Left ventricle myocardium inferior (tissue), 1 donor: ENCODE measurements at regions not wholly inside any gene's neighbourhood (a gene's known extent, or its start where the extent isn't known, plus 50 kb on each side); places are given as distances from the start of the nearest gene placed in this dataset.

Experiments
- DNase-seq: peaks from one replicate; pipeline ENCODE4 v3.0.0-alpha.2; 2020
- H3K27ac ChIP-seq: fragments of 200-600 bp; replicated peaks from 2 replicates; pipeline ENCODE4 v1.8.0; 2021
- H3K27me3 ChIP-seq: fragments of 200-600 bp; 2 replicates; pipeline ENCODE4 v1.8.0; 2021; ENCODE audit warnings: low read depth
- H3K36me3 ChIP-seq: fragments of 200-600 bp; 2 replicates; pipeline ENCODE4 v1.8.0; 2021
- H3K4me1 ChIP-seq: fragments of 200-600 bp; 2 replicates; pipeline ENCODE4 v1.8.0; 2021
- H3K4me3 ChIP-seq: fragments of 200-600 bp; 2 replicates; pipeline ENCODE4 v1.8.0; 2021; ENCODE audit warnings: mild to moderate bottlenecking, moderate library complexity
- H3K9me3 ChIP-seq: fragments of 200-600 bp; replicated peaks from 2 replicates; pipeline ENCODE4 v1.8.0; 2021
- intact Hi-C: fragments of 100-400 bp; cut with micrococcal nuclease; formaldehyde crosslinking; loops from one replicate; pipeline ENCODE4 v1.11.0; 2022
- TF ChIP-seq, protein P1 (sequence below): fragments of 200-600 bp; IDR thresholded peaks from 2 replicates; pipeline ENCODE4 v1.8.0; 2021; ENCODE audit warnings: antibody characterized with exemption, mild to moderate bottlenecking, borderline replicate concordance
- donor health status: DM: no; HTN: yes; CAD: no; lungs with severe emphysema.

GRCh38 chr2:8230466-8230865, 451.4 kb upstream of the ID2 start:
- intact Hi-C loops = no loop called here
- no peak overlapping the region for H3K4me3 ChIP-seq
- TF ChIP-seq, protein P1, sequence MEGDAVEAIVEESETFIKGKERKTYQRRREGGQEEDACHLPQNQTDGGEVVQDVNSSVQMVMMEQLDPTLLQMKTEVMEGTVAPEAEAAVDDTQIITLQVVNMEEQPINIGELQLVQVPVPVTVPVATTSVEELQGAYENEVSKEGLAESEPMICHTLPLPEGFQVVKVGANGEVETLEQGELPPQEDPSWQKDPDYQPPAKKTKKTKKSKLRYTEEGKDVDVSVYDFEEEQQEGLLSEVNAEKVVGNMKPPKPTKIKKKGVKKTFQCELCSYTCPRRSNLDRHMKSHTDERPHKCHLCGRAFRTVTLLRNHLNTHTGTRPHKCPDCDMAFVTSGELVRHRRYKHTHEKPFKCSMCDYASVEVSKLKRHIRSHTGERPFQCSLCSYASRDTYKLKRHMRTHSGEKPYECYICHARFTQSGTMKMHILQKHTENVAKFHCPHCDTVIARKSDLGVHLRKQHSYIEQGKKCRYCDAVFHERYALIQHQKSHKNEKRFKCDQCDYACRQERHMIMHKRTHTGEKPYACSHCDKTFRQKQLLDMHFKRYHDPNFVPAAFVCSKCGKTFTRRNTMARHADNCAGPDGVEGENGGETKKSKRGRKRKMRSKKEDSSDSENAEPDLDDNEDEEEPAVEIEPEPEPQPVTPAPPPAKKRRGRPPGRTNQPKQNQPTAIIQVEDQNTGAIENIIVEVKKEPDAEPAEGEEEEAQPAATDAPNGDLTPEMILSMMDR = no peak
- no peaks in the 10 kb centered on the region for H3K27me3 ChIP-seq
- peaks cover 37% of the 10 kb centered on the region for H3K4me1 ChIP-seq
- H3K9me3 ChIP-seq = no peaks in the 10 kb centered on the region
- H3K27ac ChIP-seq = no peak overlapping the region
- no peaks in the 10 kb centered on the region for H3K36me3 ChIP-seq
- DNase-seq = no peak

DNA sequence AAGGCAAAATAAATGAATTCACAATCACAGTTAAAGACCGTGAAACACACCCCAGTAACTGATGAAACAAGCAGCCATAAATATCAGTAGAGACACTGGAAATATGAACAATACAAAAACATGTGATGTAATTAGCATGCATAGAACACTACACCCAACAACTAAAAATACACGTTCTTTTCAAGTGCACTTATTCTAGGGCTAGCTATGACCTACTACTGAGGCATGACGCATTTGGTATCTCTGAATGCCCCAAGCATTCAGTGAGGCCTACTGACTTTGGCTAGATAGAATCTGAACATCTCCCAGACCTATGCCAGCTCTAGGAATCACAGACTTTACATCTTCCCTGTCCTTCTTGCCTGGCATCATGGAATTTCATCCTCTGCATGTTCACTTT, 450.0 kb upstream of the ID2 start:
- Histone ChIP-seq H3K9me3 (no peaks in the 10 kb centered on the region), H3K36me3 (no peaks in the 10 kb centered on the region), H3K4me1 (peaks cover 32% of the 10 kb centered on the region), H3K4me3 (no peak overlapping the region), H3K27ac (no peak overlapping the region), H3K27me3 (no peaks in the 10 kb centered on the region)
- DNase-seq = no peak
- TF ChIP-seq, protein P1 = no peak
- intact Hi-C loops = no loop called here

GRCh38 chr2:8232871-8233270, 449.0 kb upstream of the ID2 start:
- Histone ChIP-seq H3K4me3 (no peak overlapping the region), H3K27ac (no peak overlapping the region), H3K36me3 (no peaks in the 10 kb centered on the region), H3K27me3 (no peaks in the 10 kb centered on the region), H3K9me3 (no peaks in the 10 kb centered on the region), H3K4me1 (peaks cover 32% of the 10 kb centered on the region)
- intact Hi-C loops = no loop called here
- TF ChIP-seq, protein P1 = no peak
- DNase-seq = no peak

- peaks cover 39% of the 10 kb centered on the region for H3K4me1 ChIP-seq
- no peak overlapping the region for H3K4me3 ChIP-seq
- TF ChIP-seq, protein P1 = no peak
- no peaks in the 10 kb centered on the region for H3K27me3 ChIP-seq
- H3K36me3 ChIP-seq = no peaks in the 10 kb centered on the region
- DNase-seq = no peak
- peak overlapping the region; percentile 77 for H3K27ac ChIP-seq
- no peaks in the 10 kb centered on the region for H3K9me3 ChIP-seq
- intact Hi-C loops = no loop called here
Observed at GRCh38 chr2:8234253-8234652, 447.6 kb upstream of the ID2 start.

GRCh38 chr2:8234757-8235374, 447.0 kb upstream of the ID2 start:
- H3K4me3 ChIP-seq = no peak overlapping the region
- H3K27ac ChIP-seq = peak overlapping the region; percentile 77
- H3K4me1 ChIP-seq = peaks cover 39% of the 10 kb centered on the region
- no peak for DNase-seq
- no peaks in the 10 kb centered on the region for H3K36me3 ChIP-seq
- intact Hi-C loops = no loop called here
- TF ChIP-seq, protein P1 = no peak
- H3K27me3 ChIP-seq = no peaks in the 10 kb centered on the region
- H3K9me3 ChIP-seq = no peaks in the 10 kb centered on the region
